Liver (tissue), 8 donors: ENCODE measurements at regions not wholly inside any gene's neighbourhood (a gene's known extent, or its start where the extent isn't known, plus 50 kb on each side); places are given as distances from the start of the nearest gene placed in this dataset.

Experiments used
- DNase-seq: peaks from one replicate; pipeline ENCODE4 v3.0.0-alpha.2; 2017; ENCODE audit warnings: low spot score
- H3K27ac ChIP-seq, 2 donors: one replicate each; pipeline ENCODE4 v1.7.0; 2013; ENCODE audit warnings: inconsistent platforms in 2 of 2, low read length in 2 of 2, control low read depth in 1 of 2, low read depth in 1 of 2, mild to moderate bottlenecking in 1 of 2
- H3K27me3 ChIP-seq, 4 donors: one replicate each; pipeline versions ENCODE4 v1.6.1 to v1.7.0; 2013; ENCODE audit warnings: low read length in 3 of 4, inconsistent platforms in 1 of 4, mild to moderate bottlenecking in 1 of 4, moderate library complexity in 1 of 4; ENCODE audit not compliant: control insufficient read depth in 4 of 4, insufficient read depth in 4 of 4
- H3K36me3 ChIP-seq, 4 donors: one replicate each; pipeline versions ENCODE4 v1.6.1 to v1.7.0; 2013; ENCODE audit warnings: low read length in 3 of 4, mild to moderate bottlenecking in 3 of 4, low read depth in 1 of 4, moderate library complexity in 1 of 4; ENCODE audit not compliant: control insufficient read depth in 4 of 4, insufficient read depth in 3 of 4
- H3K4me1 ChIP-seq, 4 donors: one replicate each; pipeline versions ENCODE4 v1.6.1 to v1.7.0; 2013; ENCODE audit warnings: low read length in 3 of 4, mild to moderate bottlenecking in 3 of 4, moderate library complexity in 1 of 4; ENCODE audit not compliant: control insufficient read depth in 4 of 4, insufficient read depth in 4 of 4
- H3K4me3 ChIP-seq, 3 donors: one replicate each; pipeline versions ENCODE4 v1.6.1 to v1.7.0; 2013; ENCODE audit warnings: low read length in 3 of 3, control low read depth in 1 of 3, low read depth in 1 of 3, mild to moderate bottlenecking in 1 of 3
- H3K9ac ChIP-seq, 2 donors: one replicate each; pipeline ENCODE4 v1.7.0; 2013; ENCODE audit warnings: low read length in 2 of 2, mild to moderate bottlenecking in 2 of 2, moderate library complexity in 2 of 2, control low read depth in 1 of 2, low read depth in 1 of 2
- H3K9me3 ChIP-seq, 4 donors: one replicate each; pipeline versions ENCODE4 v1.6.1 to v1.7.0; 2013; ENCODE audit warnings: low read length in 3 of 4; ENCODE audit not compliant: control insufficient read depth in 4 of 4
- EGR1 ChIP-seq, 2 donors: IDR thresholded peaks; 2 replicates each; pipeline ENCODE4 v1.6.1; 2016 to 2018; ENCODE audit warnings: antibody characterized with exemption in 2 of 2, low read depth in 2 of 2
- FOXA1 ChIP-seq: IDR thresholded peaks from 2 replicates; pipeline ENCODE4 v1.6.1; 2016; ENCODE audit warnings: antibody characterized with exemption
- GABPA ChIP-seq, 2 donors: IDR thresholded peaks in 1 of 2; conservative IDR thresholded peaks in 1 of 2; 2 replicates each; pipeline ENCODE4 v1.6.1; 2016; ENCODE audit warnings: antibody characterized with exemption in 2 of 2, mild to moderate bottlenecking in 1 of 2, moderate library complexity in 1 of 2
- JUND ChIP-seq, 2 donors: IDR thresholded peaks; 2 replicates each; pipeline ENCODE4 v1.6.1; 2016; ENCODE audit warnings: antibody characterized with exemption in 2 of 2
- NR2F2 ChIP-seq: IDR thresholded peaks from 2 replicates; pipeline ENCODE4 v1.6.1; 2016; ENCODE audit warnings: antibody characterized with exemption
- RAD21 ChIP-seq, 2 donors: IDR thresholded peaks; 2 replicates each; pipeline ENCODE4 v1.6.1; 2016; ENCODE audit warnings: antibody characterized with exemption in 2 of 2, mild to moderate bottlenecking in 2 of 2
- RXRA ChIP-seq, 2 donors: IDR thresholded peaks; 2 replicates each; pipeline ENCODE4 v1.6.1; 2017 to 2018; ENCODE audit warnings: antibody characterized with exemption in 2 of 2, mild to moderate bottlenecking in 1 of 2
- SP1 ChIP-seq: IDR thresholded peaks from 2 replicates; pipeline ENCODE4 v1.6.1; 2018; ENCODE audit warnings: antibody characterized with exemption, mild to moderate bottlenecking
- YY1 ChIP-seq: IDR thresholded peaks from 2 replicates; pipeline ENCODE4 v1.6.1; 2016; ENCODE audit warnings: antibody characterized with exemption, mild to moderate bottlenecking
- WGBS: extraction: QIAGEN DNeasy Blood & Tissue Kit; methylation state at CpG from one replicate; pipeline ENCODE4 v1.1.7; 2013; 5-methylcytosine and 5-hydroxymethylcytosine counted together
- TF ChIP-seq, protein P1 (sequence below): IDR thresholded peaks from 2 replicates; pipeline ENCODE4 v1.6.1; 2016; ENCODE audit warnings: antibody characterized with exemption, mild to moderate bottlenecking
- TF ChIP-seq, protein P2 (sequence below): IDR thresholded peaks from 2 replicates; pipeline ENCODE4 v1.6.1; 2016; ENCODE audit warnings: antibody characterized with exemption
- TF ChIP-seq, protein P3 (sequence below): fragments of 150-350 bp; IDR thresholded peaks from 2 replicates; pipeline ENCODE4 v1.5.1; 2017; ENCODE audit warnings: improper control_type of control experiment, low read depth, low read length; ENCODE audit not compliant: missing input control
- TF ChIP-seq, protein P4 (sequence below): IDR thresholded peaks from 2 replicates; pipeline ENCODE4 v1.6.1; 2016; ENCODE audit warnings: antibody characterized with exemption
- donor health status: healthy.
- donor health status: healthy.
- donor health status: healthy.
- donor health status: healthy.
- donor health status: healthy.

DNA sequence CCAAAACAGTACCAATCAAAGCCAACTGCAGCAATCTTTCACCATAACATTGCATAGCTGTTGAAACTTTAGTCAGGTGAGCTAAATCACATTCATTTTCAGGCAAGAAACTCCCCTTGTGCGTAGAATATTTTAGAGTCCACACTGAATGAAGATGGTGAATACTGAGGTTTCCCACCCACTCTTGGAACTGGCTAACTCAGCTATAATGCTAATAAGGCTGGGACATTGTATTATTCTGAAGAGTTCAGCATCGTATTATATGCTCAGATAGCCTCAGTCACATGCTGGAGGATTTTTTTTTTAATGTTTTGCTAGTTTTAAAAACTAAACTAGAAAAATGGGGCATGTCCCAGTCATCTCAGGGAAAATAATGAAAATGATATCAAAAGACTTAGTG lies 352.3 kb upstream of the FMN2 start:
- no peak for DNase-seq
- Histone ChIP-seq H3K4me1 (no peaks in the 10 kb centered on the region), H3K27ac (no peak overlapping the region), H3K36me3 (no peaks in the 10 kb centered on the region), H3K4me3 (no peak overlapping the region), H3K9me3 (no peaks in the 10 kb centered on the region), H3K27me3 (no peaks in the 10 kb centered on the region), H3K9ac (no peak overlapping the region)
- no peak for TF ChIP-seq EGR1 (IDR thresholded peaks at IDR 0.05; ENCODE audit: low read depth in 2 of 2)
- TF ChIP-seq GABPA (IDR thresholded peaks at IDR 0.05 in 1 of 2, conservative IDR thresholded peaks at IDR 0.05 in 1 of 2): no peak
- TF ChIP-seq, protein P1, sequence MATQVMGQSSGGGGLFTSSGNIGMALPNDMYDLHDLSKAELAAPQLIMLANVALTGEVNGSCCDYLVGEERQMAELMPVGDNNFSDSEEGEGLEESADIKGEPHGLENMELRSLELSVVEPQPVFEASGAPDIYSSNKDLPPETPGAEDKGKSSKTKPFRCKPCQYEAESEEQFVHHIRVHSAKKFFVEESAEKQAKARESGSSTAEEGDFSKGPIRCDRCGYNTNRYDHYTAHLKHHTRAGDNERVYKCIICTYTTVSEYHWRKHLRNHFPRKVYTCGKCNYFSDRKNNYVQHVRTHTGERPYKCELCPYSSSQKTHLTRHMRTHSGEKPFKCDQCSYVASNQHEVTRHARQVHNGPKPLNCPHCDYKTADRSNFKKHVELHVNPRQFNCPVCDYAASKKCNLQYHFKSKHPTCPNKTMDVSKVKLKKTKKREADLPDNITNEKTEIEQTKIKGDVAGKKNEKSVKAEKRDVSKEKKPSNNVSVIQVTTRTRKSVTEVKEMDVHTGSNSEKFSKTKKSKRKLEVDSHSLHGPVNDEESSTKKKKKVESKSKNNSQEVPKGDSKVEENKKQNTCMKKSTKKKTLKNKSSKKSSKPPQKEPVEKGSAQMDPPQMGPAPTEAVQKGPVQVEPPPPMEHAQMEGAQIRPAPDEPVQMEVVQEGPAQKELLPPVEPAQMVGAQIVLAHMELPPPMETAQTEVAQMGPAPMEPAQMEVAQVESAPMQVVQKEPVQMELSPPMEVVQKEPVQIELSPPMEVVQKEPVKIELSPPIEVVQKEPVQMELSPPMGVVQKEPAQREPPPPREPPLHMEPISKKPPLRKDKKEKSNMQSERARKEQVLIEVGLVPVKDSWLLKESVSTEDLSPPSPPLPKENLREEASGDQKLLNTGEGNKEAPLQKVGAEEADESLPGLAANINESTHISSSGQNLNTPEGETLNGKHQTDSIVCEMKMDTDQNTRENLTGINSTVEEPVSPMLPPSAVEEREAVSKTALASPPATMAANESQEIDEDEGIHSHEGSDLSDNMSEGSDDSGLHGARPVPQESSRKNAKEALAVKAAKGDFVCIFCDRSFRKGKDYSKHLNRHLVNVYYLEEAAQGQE: no peak
- TF ChIP-seq, protein P2, sequence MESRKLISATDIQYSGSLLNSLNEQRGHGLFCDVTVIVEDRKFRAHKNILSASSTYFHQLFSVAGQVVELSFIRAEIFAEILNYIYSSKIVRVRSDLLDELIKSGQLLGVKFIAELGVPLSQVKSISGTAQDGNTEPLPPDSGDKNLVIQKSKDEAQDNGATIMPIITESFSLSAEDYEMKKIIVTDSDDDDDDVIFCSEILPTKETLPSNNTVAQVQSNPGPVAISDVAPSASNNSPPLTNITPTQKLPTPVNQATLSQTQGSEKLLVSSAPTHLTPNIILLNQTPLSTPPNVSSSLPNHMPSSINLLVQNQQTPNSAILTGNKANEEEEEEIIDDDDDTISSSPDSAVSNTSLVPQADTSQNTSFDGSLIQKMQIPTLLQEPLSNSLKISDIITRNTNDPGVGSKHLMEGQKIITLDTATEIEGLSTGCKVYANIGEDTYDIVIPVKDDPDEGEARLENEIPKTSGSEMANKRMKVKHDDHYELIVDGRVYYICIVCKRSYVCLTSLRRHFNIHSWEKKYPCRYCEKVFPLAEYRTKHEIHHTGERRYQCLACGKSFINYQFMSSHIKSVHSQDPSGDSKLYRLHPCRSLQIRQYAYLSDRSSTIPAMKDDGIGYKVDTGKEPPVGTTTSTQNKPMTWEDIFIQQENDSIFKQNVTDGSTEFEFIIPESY: no peak
- no peak for TF ChIP-seq SP1
- no peak for TF ChIP-seq RXRA (IDR thresholded peaks at IDR 0.05)
- no peak for TF ChIP-seq FOXA1
- TF ChIP-seq, protein P3, sequence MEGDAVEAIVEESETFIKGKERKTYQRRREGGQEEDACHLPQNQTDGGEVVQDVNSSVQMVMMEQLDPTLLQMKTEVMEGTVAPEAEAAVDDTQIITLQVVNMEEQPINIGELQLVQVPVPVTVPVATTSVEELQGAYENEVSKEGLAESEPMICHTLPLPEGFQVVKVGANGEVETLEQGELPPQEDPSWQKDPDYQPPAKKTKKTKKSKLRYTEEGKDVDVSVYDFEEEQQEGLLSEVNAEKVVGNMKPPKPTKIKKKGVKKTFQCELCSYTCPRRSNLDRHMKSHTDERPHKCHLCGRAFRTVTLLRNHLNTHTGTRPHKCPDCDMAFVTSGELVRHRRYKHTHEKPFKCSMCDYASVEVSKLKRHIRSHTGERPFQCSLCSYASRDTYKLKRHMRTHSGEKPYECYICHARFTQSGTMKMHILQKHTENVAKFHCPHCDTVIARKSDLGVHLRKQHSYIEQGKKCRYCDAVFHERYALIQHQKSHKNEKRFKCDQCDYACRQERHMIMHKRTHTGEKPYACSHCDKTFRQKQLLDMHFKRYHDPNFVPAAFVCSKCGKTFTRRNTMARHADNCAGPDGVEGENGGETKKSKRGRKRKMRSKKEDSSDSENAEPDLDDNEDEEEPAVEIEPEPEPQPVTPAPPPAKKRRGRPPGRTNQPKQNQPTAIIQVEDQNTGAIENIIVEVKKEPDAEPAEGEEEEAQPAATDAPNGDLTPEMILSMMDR: no peak
- TF ChIP-seq JUND (IDR thresholded peaks at IDR 0.05): no peak
- TF ChIP-seq YY1: no peak
- TF ChIP-seq, protein P4, sequence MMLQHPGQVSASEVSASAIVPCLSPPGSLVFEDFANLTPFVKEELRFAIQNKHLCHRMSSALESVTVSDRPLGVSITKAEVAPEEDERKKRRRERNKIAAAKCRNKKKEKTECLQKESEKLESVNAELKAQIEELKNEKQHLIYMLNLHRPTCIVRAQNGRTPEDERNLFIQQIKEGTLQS: no peak
- WGBS: 71% methylated on average over 2 of the region's 2 CpGs

DNA sequence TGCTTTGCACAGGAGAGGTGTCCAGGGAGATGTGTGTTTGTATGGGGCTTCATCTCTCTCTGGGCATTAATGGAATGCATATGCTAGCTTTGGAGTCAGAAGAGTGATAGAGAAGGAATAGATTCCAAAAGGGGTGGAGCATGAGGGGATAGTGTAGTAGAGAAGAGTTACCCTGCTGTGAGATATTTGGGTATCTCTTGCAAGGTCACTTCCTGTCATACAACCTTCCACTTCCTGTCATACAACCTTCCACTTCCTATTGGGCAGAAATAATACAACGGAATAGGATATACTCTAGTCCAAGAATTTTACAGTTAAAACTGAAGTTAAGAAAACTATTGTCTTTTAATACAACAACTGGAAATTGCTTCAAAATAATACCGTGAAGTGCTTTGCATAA lies 351.8 kb upstream of the FMN2 start:
- H3K9me3 ChIP-seq: no peaks in the 10 kb centered on the region
- H3K27me3 ChIP-seq: no peaks in the 10 kb centered on the region
- H3K9ac ChIP-seq: no peak overlapping the region
- no peak overlapping the region for H3K4me3 ChIP-seq
- WGBS: 75% methylated on average over 2 of the region's 2 CpGs
- no peak overlapping the region for H3K27ac ChIP-seq
- DNase-seq: no peak
- no peaks in the 10 kb centered on the region for H3K4me1 ChIP-seq
- H3K36me3 ChIP-seq: no peaks in the 10 kb centered on the region
- TF ChIP-seq RAD21 (IDR thresholded peaks at IDR 0.05) (no peak), EGR1 (IDR thresholded peaks at IDR 0.05; ENCODE audit: low read depth in 2 of 2) (no peak), GABPA (IDR thresholded peaks at IDR 0.05 in 1 of 2, conservative IDR thresholded peaks at IDR 0.05 in 1 of 2) (no peak), NR2F2 (no peak)
- TF ChIP-seq, protein P4: no peak
